GM18867 (cell line): ENCODE measurements at regions not wholly inside any gene's neighbourhood (a gene's known extent, or its start where the extent isn't known, plus 50 kb on each side); places are given as distances from the start of the nearest gene placed in this dataset.

ENCODE experiments used
- ATAC-seq: cut with Tn5 transposase; IDR thresholded peaks from one replicate; pipeline ENCODE4 v1.9.1; 2021; ENCODE audit warnings: mild to moderate bottlenecking, moderate library complexity; ENCODE audit not compliant: unreplicated experiment

GRCh38 chr13:73970421-73971055 lies 163.7 kb downstream of the KLF12 start:
- no peak for ATAC-seq

- peak; percentile 99 for ATAC-seq
Measured at GRCh38 chr13:73967397-73968165, 166.6 kb downstream of the KLF12 start.

- no peak for ATAC-seq
Measured at GRCh38 chr13:73966331-73966730, 167.9 kb downstream of the KLF12 start.

DNA sequence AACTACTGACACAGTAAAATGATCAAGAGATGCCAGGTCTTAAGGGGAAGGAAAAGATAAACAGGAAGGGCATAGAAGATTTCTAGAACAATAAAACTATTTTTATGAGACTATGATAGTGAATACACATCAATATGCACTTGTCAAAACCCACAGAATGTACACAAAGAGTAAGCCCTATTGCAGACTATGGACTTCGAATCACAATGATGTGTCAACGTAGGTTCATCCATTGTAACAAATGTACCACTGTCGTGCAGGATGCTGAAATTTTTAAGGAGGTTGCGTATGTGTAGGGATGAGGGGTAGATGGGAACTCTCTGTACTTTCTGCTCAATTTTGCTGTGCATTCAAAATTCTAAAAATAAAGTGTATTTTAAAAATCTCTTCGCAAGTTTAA lies 171.9 kb downstream of the KLF12 start:
- ATAC-seq, result no peak

DNA sequence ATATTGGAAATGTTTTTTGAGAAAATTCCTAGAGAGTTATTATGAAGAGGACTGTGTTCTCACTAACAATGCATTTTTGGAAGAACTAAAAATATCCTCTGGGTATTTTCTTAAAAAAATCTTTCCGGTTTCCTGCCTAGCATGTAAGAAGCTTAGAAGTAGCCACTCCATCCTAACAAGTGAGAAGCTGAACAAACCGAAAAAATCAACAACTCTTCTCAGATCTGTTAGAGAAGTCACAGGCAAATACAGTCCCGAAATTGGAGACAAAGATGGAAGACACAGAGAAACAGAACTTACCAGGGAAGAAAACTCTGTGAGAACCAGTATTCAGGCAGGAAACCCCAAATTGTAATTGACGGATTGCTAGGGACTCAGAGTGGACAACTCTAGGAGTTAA lies 173.0 kb downstream of the KLF12 start:
- ATAC-seq, result no peak

- ATAC-seq, result no peak
Measured at GRCh38 chr13:73960474-73960873, 173.7 kb downstream of the KLF12 start.

GRCh38 chr13:73958657-73959397 lies 175.4 kb downstream of the KLF12 start:
- ATAC-seq, result no peak

- no peak for ATAC-seq
Measured at GRCh38 chr13:73957889-73958288, 176.3 kb downstream of the KLF12 start.

- no peak for ATAC-seq
Measured at GRCh38 chr13:73956795-73957408, 177.3 kb downstream of the KLF12 start.

DNA sequence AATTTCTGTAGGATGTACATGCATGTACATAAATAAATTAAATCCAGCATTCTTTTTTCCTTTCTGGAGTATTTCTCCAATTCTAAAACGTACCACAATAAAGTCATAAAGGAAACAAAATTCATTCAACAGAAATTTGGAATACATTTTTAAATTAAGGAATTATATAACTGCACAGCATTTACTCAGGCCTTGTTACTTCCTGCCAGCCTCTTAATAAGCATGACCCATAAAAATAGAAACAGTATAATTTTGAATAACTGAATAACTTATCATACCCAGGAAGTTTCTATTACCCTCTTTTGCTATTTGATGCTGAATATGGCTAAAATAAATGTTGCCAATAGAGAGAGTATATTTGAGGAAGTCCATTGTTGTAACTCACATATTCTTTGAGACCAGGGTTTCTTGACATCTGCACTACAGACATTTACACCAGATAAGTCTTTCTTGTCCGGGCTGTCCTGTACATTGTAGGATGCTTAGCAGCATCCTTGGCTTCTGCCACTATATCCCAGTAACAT lies 178.2 kb downstream of the KLF12 start:
- no peak for ATAC-seq

DNA sequence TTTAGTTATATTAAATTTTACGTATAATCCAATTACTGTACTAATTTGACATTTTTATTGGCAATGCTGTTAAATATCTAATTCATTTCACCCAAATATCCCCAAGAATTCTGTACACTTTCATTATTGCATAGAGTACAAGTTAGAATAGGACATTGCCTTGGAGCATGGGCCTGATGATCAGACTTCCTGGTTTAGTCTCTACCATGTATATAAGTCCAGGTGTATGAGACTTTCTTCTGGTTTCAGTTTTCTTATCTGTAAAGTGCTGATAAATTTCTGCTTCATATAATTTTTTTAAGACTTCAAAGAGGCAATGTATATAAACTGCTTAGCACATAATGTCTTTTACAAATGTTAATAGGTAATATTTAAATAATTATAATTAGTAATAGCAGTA lies 179.4 kb downstream of the KLF12 start:
- ATAC-seq, result peak; percentile 57

DNA sequence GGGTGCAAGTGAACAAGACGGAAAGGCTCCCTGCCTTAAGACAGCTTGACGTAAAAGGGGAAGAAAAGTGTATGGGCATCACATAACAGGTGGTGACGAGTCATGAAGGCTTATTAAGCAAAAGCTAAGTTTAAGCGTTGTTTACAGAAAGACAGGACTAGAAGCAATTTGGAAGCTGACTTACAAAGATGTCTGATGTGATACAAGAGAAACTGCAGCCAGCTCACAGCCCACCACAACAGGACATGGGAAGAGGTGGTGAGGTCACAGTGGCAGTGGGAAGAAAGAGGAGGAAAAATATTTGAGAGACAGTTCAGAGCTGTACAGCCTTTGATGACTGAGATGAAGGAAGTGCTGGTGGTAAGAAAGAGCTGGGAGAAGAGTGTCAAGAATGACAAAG lies 181.6 kb downstream of the KLF12 start:
- no peak for ATAC-seq

DNA sequence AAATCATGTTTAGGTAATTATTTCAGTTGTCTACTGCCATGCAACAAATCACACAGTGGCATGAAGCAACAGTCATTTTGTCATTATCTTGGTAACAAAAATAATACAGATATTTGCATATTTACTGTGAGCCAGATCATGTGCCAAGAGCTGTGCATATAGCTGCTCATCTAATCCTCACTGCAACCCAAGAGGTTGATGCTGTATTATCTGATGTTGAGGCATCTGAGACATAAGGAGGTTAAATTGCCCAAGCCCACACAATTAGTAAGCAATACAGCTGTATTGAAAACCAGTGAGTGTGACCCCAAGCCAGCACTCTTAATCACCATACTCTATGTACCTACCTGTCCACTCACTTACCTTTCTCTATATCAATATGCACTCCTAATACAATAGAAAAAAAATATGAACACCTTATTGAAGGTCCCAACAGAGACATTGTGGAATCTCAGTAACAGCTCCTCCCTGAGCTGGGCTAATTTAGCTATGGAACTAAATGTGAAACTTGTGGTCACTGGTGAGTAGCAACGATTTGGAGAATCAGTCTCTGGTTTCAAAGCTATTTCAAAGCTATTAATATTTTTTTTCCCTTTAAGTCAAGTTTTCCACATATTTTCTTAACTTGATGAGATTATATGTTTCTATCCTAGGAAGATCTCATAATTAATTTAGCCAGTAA lies 185.2 kb downstream of the KLF12 start:
- ATAC-seq, result peak; percentile 57

GRCh38 chr13:73945871-73946270 lies 188.3 kb downstream of the KLF12 start:
- no peak for ATAC-seq

DNA sequence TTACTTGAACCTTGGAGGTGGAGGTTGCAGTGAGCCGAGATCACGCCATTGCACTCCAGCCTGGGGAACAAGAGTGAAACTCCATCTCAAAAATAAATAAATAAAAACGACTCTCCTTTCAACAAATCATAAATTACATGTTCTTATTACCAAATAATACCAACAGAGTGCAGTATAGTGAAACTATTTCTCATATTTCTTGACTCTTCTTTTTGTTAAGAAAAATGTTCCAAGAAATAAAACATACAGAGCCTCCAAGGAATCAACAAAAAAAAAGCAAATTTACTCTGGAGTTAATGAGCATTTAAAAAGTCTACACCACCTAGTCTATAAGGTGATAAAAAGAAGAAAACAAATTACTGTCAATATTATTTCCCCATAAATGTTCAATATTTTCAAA lies 188.8 kb downstream of the KLF12 start:
- no peak for ATAC-seq

DNA sequence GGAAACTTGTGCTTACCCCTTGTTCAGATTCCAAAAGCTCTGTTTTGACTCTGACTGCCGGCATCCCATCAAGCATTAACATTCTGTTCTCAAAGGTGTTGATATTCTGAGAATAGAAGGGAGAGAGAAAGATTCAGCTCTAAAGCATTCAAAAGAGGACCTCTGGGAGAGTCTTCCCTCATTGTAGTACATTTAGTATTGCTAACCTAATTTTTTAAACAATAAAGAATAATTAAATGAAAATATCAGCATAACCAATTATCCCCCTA lies 190.3 kb downstream of the KLF12 start:
- ATAC-seq, result no peak

DNA sequence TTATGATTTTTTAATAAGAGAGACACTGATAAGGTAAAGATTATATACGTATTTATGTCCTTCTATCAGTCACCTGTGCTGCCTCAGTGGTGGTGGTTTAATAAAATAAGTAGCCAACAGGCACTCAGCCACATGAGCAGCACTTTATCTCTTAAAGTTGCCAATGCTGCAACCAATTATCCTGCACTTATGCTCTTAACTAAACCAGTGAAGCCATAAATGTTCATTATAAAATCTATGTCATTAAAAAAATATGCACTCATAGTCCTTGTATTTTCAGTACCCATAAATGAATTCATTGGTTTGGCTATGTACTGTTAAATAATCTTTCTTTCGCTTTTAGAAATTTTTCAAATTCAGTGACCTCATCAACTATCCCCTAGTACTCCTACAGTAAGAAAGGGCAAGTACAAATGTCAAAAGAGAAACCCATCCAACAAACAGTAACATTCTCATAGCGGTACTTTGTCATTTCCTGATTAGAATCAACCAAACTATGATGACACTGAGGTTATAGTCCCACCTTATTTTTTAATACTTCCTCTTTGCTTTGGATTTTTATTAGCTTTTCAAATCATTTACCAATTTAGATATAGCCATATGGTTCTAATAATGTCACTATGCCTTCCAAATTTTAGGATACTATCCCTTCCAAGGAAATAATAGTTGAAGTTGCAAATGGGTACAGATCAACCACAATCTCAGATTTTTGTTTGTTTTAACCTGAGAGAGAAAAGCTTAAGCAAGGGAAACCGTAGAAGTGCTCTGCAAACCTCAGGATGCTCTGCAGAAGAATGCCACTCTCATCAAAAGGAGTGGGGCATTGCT lies 190.9 kb downstream of the KLF12 start:
- peak; percentile 95 for ATAC-seq

- ATAC-seq, result no peak
Measured at GRCh38 chr13:73941752-73942151, 192.5 kb downstream of the KLF12 start.

DNA sequence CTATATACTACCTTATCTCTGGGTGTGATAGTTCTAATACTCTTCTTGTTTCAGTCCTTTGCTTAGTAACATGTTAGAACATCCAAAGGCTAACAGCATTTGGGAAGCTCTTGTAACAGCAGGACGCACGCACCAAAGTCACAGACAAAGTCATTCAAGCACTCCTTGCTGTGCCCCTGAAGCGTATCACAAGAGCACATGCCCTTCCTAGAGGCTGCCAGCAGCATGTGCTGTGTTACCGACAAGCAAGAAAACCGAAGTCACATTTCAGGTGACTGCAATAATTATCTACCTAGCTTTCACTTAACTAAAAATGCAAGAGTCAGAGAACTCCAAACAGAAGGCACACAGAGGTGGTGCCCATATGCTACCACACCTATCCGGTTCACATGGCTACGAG lies 194.1 kb downstream of the KLF12 start:
- no peak for ATAC-seq

- ATAC-seq, result no peak
Measured at GRCh38 chr13:73939603-73940002, 194.6 kb downstream of the KLF12 start.
